PFSK-1 (cell line): ENCODE measurements at regions not wholly inside any gene's neighbourhood (a gene's known extent, or its start where the extent isn't known, plus 50 kb on each side); places are given as distances from the start of the nearest gene placed in this dataset.

Experiments
- POLR2AphosphoS5 ChIP-seq: IDR thresholded peaks from 2 replicates; pipeline ENCODE4 v1.6.1; 2012; ENCODE audit warnings: low read depth, mild to moderate bottlenecking, control low read depth, low read length, moderate library complexity
- TAF1 ChIP-seq: IDR thresholded peaks from 2 replicates; pipeline ENCODE4 v1.6.1; 2012; ENCODE audit warnings: low read length, control low read depth, borderline replicate concordance; ENCODE audit not compliant: insufficient read depth
- TF ChIP-seq, protein P1 (sequence below), 2 experiments: IDR thresholded peaks; 2 replicates each; pipeline versions ENCODE4 v1.6.1 to v1.8.0; 2011 to 2012; ENCODE audit warnings: low read depth in 2 of 2, low read length in 2 of 2, control low read depth in 1 of 2, inconsistent platforms in 1 of 2, mild to moderate bottlenecking in 1 of 2, moderate library complexity in 1 of 2; ENCODE audit not compliant: insufficient read depth in 1 of 2

DNA sequence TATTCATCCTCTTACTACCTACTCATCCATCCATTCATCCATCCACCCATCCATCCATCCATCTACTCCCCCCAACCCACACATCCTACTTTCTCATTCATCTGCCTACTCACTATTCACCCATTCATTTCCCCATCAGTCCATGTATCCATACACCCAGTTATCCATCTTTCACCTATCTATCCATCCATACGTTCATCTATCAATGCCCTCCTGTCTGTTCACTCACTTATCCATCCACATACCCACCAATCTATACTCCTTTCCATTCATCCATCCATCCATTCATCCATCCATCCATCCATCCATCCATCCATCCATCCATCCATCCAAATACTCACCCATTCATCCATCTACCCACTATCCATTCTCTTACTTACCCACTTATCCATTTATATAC lies 117.8 kb upstream of the LHX5 start:
- TF ChIP-seq TAF1 (no peak), POLR2AphosphoS5 (no peak)
- TF ChIP-seq, protein P1, sequence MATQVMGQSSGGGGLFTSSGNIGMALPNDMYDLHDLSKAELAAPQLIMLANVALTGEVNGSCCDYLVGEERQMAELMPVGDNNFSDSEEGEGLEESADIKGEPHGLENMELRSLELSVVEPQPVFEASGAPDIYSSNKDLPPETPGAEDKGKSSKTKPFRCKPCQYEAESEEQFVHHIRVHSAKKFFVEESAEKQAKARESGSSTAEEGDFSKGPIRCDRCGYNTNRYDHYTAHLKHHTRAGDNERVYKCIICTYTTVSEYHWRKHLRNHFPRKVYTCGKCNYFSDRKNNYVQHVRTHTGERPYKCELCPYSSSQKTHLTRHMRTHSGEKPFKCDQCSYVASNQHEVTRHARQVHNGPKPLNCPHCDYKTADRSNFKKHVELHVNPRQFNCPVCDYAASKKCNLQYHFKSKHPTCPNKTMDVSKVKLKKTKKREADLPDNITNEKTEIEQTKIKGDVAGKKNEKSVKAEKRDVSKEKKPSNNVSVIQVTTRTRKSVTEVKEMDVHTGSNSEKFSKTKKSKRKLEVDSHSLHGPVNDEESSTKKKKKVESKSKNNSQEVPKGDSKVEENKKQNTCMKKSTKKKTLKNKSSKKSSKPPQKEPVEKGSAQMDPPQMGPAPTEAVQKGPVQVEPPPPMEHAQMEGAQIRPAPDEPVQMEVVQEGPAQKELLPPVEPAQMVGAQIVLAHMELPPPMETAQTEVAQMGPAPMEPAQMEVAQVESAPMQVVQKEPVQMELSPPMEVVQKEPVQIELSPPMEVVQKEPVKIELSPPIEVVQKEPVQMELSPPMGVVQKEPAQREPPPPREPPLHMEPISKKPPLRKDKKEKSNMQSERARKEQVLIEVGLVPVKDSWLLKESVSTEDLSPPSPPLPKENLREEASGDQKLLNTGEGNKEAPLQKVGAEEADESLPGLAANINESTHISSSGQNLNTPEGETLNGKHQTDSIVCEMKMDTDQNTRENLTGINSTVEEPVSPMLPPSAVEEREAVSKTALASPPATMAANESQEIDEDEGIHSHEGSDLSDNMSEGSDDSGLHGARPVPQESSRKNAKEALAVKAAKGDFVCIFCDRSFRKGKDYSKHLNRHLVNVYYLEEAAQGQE (IDR thresholded peaks at IDR 0.05; ENCODE audit: insufficient read depth in 1 of 2, low read depth in 2 of 2, low read length in 2 of 2) = no peak
